Nephron progenitor cell (in vitro differentiated cells): ENCODE measurements at regions not wholly inside any gene's neighbourhood (a gene's known extent, or its start where the extent isn't known, plus 50 kb on each side); places are given as distances from the start of the nearest gene placed in this dataset.

Experiments used
- DNase-seq: peaks from one replicate; pipeline ENCODE4 v3.0.0; 2021
- H3K27ac Mint-ChIP-seq: 2 replicates; pipeline ENCODE4 v1.8.0; 2021; ENCODE audit warnings: mild to moderate bottlenecking, moderate library complexity, mixed read lengths
- H3K27me3 Mint-ChIP-seq: 2 replicates; pipeline ENCODE4 v1.8.0; 2021; ENCODE audit warnings: mild to moderate bottlenecking, low read depth, mixed read lengths; ENCODE audit not compliant: poor library complexity
- H3K36me3 Mint-ChIP-seq: 2 replicates; pipeline ENCODE4 v1.8.0; 2021; ENCODE audit warnings: low read depth, mixed read lengths
- H3K4me1 Mint-ChIP-seq: 2 replicates; pipeline ENCODE4 v1.8.0; 2021; ENCODE audit warnings: mixed read lengths
- H3K4me3 Mint-ChIP-seq: 2 replicates; pipeline ENCODE4 v1.8.0; 2021; ENCODE audit warnings: mild to moderate bottlenecking, moderate library complexity, mixed read lengths
- H3K9me3 Mint-ChIP-seq: 2 replicates; pipeline ENCODE4 v1.8.0; 2021; ENCODE audit warnings: mild to moderate bottlenecking, moderate library complexity, mixed read lengths
- TF ChIP-seq, protein P1 (sequence below): fragments of 200-600 bp; sonication (generic); IDR thresholded peaks from 2 replicates; pipeline ENCODE4 v1.5.0; 2021; ENCODE audit warnings: antibody characterized with exemption

DNA sequence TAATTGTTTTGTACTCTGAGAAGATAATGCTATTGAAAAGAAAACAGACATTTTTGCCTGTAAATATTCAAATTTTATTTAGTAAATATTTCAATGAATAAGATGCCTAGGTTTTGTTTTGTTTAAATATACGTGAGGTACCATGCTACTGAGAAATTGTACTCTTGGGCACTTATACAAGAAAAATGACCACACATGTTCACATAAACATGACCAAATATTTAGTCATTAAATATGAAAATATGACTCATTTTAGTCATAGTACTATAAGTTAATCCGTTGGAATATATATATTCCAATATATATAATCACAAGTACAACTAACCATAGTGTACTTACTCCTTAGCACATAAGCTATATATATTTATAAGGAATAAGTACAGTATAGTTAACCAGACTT lies 56.7 kb upstream of the ZNF804A start:
- Mint-ChIP-seq H3K27ac (no peak overlapping the region), H3K36me3 (no peaks in the 10 kb centered on the region), H3K9me3 (no peaks in the 10 kb centered on the region), H3K4me1 (no peaks in the 10 kb centered on the region), H3K4me3 (no peak overlapping the region), H3K27me3 (peaks cover 4% of the 10 kb centered on the region)
- TF ChIP-seq, protein P1, sequence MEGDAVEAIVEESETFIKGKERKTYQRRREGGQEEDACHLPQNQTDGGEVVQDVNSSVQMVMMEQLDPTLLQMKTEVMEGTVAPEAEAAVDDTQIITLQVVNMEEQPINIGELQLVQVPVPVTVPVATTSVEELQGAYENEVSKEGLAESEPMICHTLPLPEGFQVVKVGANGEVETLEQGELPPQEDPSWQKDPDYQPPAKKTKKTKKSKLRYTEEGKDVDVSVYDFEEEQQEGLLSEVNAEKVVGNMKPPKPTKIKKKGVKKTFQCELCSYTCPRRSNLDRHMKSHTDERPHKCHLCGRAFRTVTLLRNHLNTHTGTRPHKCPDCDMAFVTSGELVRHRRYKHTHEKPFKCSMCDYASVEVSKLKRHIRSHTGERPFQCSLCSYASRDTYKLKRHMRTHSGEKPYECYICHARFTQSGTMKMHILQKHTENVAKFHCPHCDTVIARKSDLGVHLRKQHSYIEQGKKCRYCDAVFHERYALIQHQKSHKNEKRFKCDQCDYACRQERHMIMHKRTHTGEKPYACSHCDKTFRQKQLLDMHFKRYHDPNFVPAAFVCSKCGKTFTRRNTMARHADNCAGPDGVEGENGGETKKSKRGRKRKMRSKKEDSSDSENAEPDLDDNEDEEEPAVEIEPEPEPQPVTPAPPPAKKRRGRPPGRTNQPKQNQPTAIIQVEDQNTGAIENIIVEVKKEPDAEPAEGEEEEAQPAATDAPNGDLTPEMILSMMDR = no peak
- no peak for DNase-seq

DNA sequence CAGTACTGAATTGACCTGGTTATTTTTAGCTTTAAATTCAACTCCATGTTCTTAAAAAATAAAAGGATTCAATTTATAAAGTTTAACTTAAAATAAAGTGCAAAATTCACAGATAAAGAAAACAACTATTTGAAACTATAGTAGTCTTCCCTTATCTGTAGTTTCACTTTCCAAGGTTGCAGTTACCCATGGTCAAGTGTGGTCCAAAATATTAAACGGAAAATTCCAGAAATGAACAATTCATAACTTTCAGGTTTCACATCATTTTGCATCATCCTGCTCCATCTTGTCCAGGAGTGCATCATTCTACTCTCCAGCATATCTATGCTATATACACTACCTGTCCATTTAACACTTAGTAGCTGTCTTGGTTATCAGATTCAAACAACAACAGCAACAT lies 54.5 kb upstream of the ZNF804A start:
- no peaks in the 10 kb centered on the region for H3K9me3 Mint-ChIP-seq

More for the DNA sequence above, 54.5 kb upstream of the ZNF804A start:
- no peaks in the 10 kb centered on the region for H3K4me1 Mint-ChIP-seq
- no peaks in the 10 kb centered on the region for H3K36me3 Mint-ChIP-seq
- no peak for DNase-seq
- peaks cover 4% of the 10 kb centered on the region for H3K27me3 Mint-ChIP-seq
- TF ChIP-seq, protein P1 = no peak
- no peak overlapping the region for H3K27ac Mint-ChIP-seq
- H3K4me3 Mint-ChIP-seq = no peak overlapping the region
